H1 (cell line): ENCODE measurements at regions not wholly inside any gene's neighbourhood (a gene's known extent, or its start where the extent isn't known, plus 50 kb on each side); places are given as distances from the start of the nearest gene placed in this dataset.

Source experiments
- CBX5 ChIP-seq: fragments of 300-800, 300-1000 bp; sonication (generic); IDR thresholded peaks from 2 replicates; pipeline ENCODE4 v1.7.1; 2016; ENCODE audit warnings: antibody characterized with exemption, low read length, low read depth
- CTBP2 ChIP-seq: IDR thresholded peaks from 2 replicates; pipeline ENCODE4 v1.7.0; 2011; ENCODE audit warnings: borderline replicate concordance, mild to moderate bottlenecking, moderate library complexity, mixed read lengths, low read length; ENCODE audit not compliant: insufficient read depth, insufficient read length
- RNF2 ChIP-seq: fragments of 200-900, 300-1000 bp; sonication (generic); IDR thresholded peaks from 2 replicates; pipeline ENCODE4 v1.7.1; 2016; ENCODE audit warnings: borderline replicate concordance, low read depth, mild to moderate bottlenecking, antibody characterized with exemption, low read length; ENCODE audit not compliant: poor library complexity, severe bottlenecking; ENCODE audit errors: missing control alignments

DNA sequence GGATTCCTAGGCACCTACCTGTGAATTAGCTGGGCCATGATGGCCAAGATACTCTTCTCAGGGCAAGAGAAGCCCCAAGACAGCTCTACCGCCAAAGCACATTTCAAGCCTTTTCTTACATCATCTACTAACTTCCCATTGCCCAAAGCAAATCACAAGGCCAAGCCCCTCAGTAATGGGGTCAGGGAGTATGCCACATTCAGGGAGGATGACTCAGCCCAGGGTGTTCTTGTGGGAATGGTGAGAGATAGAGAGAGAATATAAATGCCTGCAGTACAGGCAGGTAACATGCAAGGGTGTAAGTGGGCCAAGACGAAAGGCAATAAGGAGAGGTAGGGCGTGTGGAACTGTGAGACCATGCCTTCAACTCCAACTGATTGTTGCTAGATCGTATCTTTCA is 162.5 kb upstream of the ISX start (continued):
- no peak for TF ChIP-seq RNF2
- TF ChIP-seq CBX5: no peak
- TF ChIP-seq CTBP2: no peak
